Stimulated activated CD8-positive, alpha-beta memory T cell treated with anti-CD3 and anti-CD28 coated beads, Interleukin-15, amount 100 ng/mL, for 48 hours (primary cell): ENCODE measurements at regions not wholly inside any gene's neighbourhood (a gene's known extent, or its start where the extent isn't known, plus 50 kb on each side); places are given as distances from the start of the nearest gene placed in this dataset.

ENCODE experiments used
- DNase-seq, 2 donors: peaks; one replicate each; pipeline ENCODE4 v3.0.0-alpha.2; 2020; ENCODE audit warnings: low read depth in 2 of 2

DNA sequence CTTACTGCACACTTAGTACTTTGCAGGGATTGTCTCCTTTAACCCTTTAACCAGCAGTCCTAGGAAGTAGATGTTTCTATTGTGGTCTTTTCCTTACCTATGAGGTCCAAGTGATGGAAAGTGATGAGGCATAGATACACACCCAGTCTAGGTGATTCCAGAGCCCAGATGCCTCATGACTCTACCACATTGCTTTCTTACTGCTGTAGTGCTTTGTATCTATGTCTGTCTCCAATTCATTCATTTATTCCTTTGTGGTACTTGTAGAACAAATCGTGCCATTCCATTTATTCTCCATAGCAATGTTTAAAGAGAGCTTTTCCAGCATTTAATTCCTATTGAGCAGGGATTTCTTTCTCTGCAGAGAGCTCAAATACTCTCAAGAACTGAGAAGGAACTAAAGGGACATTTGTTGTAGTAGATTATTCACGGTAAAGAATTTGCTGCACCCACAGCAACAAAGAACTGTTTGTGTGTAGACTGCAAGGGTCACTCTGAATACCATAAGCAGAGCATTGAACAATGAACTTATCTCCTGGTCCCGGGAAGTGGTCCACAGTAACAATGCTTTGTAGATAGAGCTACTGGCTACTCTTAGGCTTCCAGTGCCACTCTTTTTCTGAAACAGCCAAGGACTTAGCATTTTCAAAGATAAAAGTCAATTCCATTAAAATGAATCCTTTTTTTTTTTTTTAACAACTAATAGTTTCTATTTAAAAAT is 337.0 kb downstream of the PTEN start:
- DNase-seq, result no peak

- no peak for DNase-seq
These were observed 342.5 kb downstream of the PTEN start for GRCh38 chr10:88205842-88206446.

GRCh38 chr10:88207121-88207546 is 343.7 kb downstream of the PTEN start:
- no peak for DNase-seq

- no peak for DNase-seq
These were observed 345.8 kb downstream of the PTEN start for GRCh38 chr10:88209231-88209630.

GRCh38 chr10:88209837-88210561 is 346.6 kb downstream of the PTEN start:
- DNase-seq, result no peak

GRCh38 chr10:88211230-88211629 is 347.8 kb downstream of the PTEN start:
- DNase-seq, result no peak

- DNase-seq, result no peak
These were observed 348.6 kb downstream of the PTEN start for GRCh38 chr10:88212069-88212468.

DNA sequence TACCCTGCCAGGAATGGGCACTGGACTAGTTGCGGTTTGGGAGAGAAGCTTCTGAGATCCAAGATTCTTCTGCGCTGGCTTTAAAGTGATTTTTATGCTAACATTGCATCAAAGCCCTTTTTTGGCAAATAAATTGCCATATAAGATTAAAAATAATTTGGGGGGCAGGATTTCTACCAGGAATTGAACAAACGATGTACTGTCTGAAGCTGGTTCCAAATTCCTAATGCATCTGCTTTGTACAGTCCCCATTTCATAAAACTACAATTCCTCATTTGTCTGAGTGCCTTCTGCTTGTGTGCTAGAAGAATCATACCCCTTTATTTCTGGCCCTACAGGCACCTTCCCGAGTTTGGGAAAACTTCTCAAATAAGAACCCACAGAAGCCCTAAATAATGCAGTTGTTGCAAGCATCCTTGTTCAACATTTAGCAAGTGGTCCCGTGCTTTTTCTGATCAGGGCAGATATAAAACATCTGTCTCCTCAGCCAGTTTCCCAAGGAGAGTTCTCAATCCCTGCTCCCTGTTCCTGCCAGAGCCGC is 349.7 kb downstream of the PTEN start:
- DNase-seq, result no peak

DNA sequence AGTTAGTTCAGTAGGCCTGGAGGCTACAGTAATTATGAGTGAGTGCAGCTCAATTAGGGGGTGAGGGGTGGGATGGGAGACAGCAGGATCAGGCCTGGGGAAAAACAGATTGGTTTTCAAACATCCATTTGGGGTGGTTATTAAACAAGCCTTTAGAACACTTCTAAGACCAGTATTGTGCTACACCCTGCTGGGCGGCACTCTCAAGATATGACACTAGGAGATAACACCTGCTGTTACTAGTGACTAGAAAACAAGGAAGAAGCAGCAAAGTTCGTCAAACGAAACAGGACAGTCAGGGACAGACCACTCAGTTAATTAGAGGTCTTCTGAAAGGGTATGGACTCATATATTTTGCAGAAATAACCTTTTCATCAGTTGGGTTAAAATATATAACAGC is 353.6 kb downstream of the PTEN start:
- DNase-seq, result no peak

DNA sequence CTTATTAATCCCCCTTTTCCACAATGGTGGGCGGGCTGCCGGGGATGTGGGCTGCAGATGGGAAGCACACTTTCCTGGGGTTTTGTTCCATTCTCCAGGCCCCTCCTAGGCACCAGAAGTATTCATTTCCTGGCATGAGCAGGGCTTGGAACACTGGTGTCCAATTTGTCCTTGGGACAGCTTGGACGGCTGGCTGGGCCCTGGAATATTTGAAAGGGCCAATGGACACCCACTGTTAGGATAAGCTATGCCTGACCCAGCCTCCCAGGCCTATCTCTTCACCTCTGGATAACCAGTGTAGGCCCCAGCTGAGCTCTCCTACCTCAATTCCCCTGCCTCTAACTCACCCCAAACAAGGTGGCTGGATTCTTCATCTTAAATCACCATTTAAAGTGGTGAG is 354.9 kb downstream of the PTEN start:
- no peak for DNase-seq

- no peak for DNase-seq
These were observed 356.3 kb downstream of the PTEN start for GRCh38 chr10:88219753-88220152.

DNA sequence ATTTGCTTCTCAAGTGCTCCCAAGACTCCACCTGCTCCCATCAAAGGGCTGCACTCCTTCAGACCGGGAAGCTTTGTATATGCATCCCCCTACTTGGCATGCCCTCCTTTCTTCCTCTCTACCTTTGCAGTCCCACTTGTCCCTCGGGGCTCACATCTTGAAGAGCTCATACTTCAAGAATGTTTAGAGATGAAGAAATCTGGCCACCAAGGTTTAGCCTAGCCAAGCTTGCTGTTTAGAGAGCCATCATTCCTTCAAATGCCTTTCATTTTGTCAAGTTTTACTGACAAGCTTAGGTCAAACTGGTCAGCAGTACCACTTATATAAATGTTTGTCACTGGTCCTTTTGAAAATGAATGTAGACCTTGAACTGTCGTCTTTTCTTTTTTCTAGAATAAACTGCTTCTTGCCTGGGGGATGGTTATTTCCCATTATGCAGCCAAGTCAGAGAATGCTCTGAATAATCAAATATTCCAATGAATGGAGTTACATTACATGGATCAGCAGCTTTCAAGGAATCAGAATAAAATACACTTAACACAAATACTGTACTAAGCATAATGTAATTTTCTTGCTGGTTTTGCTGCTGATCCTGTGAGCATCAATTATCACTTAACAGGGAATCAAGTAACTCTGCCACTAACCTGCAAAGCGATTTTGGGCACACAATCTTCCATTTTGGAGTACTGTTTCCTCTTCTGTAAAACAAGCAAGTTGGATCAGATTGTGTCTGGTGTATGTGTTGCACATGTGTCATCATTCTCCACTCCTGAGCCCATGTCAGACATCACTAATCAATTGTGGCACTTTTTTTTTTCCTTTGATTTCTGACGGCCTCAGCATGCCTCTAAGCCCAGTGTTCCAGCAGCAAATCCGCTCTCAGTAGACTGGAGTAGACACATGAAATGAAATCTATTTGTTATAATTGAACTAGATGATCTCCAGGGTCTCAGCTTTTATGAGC is 357.9 kb downstream of the PTEN start:
- DNase-seq, result no peak

GRCh38 chr10:88222881-88223280 is 359.5 kb downstream of the PTEN start:
- no peak for DNase-seq
